CD4-positive, alpha-beta T cell (primary cell): ENCODE measurements at regions not wholly inside any gene's neighbourhood (a gene's known extent, or its start where the extent isn't known, plus 50 kb on each side); places are given as distances from the start of the nearest gene placed in this dataset.

ENCODE experiments used
- ATAC-seq: fragments of 200-7000 bp; cut with Tn5 transposase; one replicate; pipeline ENCODE4 v1.10.0; 2022; ENCODE audit warnings: mild to moderate bottlenecking; ENCODE audit not compliant: poor library complexity
- CTCF ChIA-PET: fragments of 350-600 bp; sonication (Branson Sonifier 250); formaldehyde crosslinking; loops from one replicate; lab custom pipeline; 2021; ENCODE audit warnings: antibody characterized with exemption, inconsistent platforms; lab: Charles Lee
- POLR2A ChIA-PET: fragments of 350-600 bp; sonication (Branson Sonifier 250); formaldehyde crosslinking; loops from one replicate; lab custom pipeline; 2021; ENCODE audit warnings: antibody characterized with exemption, inconsistent platforms; lab: Charles Lee
- DNase-seq, 14 experiments: peaks; one replicate each; pipeline ENCODE4 v3.0.0-alpha.2; 2013 to 2020; ENCODE audit warnings: mixed read lengths in 2 of 14
- H3K27ac ChIP-seq, 2 donors: one replicate each; pipeline versions ENCODE4 v1.5.1 to v1.7.0; 2013; ENCODE audit warnings: low read length in 2 of 2, low read depth in 1 of 2, mild to moderate bottlenecking in 1 of 2
- H3K27me3 ChIP-seq, 2 experiments: 1 replicate in 1 of 2; 2 replicates in 1 of 2; pipeline versions ENCODE4 v1.6.1 to v1.7.0; 2013; ENCODE audit warnings: low read length in 2 of 2, control low read depth in 1 of 2, mild to moderate bottlenecking in 1 of 2, moderate library complexity in 1 of 2; ENCODE audit not compliant: insufficient read depth in 2 of 2, control insufficient read depth in 1 of 2
- H3K36me3 ChIP-seq: one replicate; pipeline ENCODE4 v1.6.1; 2013; ENCODE audit warnings: low read length, control low read depth; ENCODE audit not compliant: insufficient read depth
- H3K4me1 ChIP-seq: one replicate; pipeline ENCODE4 v1.6.1; 2013; ENCODE audit warnings: low read length, control low read depth; ENCODE audit not compliant: insufficient read depth
- H3K4me3 ChIP-seq: one replicate; pipeline ENCODE4 v1.5.1; 2013; ENCODE audit warnings: mild to moderate bottlenecking, low read length, moderate library complexity
- H3K9me3 ChIP-seq, 2 experiments: 1 replicate in 1 of 2; 2 replicates in 1 of 2; pipeline versions ENCODE4 v1.6.1 to v1.7.0; 2013; ENCODE audit warnings: low read length in 2 of 2, mild to moderate bottlenecking in 2 of 2, control low read depth in 1 of 2, moderate library complexity in 1 of 2; ENCODE audit not compliant: control insufficient read depth in 1 of 2, insufficient read depth in 1 of 2
- H3K27ac Mint-ChIP-seq: one replicate; pipeline ENCODE4 v1.8.0; 2020; ENCODE audit warnings: mixed read lengths
- H3K27me3 Mint-ChIP-seq: one replicate; pipeline ENCODE4 v1.8.0; 2021; ENCODE audit warnings: mixed read lengths
- H3K36me3 Mint-ChIP-seq: one replicate; pipeline ENCODE4 v1.8.0; 2021; ENCODE audit warnings: low read depth, mixed read lengths
- H3K4me1 Mint-ChIP-seq: one replicate; pipeline ENCODE4 v1.8.0; 2021; ENCODE audit warnings: low read depth, mixed read lengths
- H3K4me3 Mint-ChIP-seq: one replicate; pipeline ENCODE4 v1.8.0; 2020; ENCODE audit warnings: mild to moderate bottlenecking, mixed read lengths
- H3K9me3 Mint-ChIP-seq: one replicate; pipeline ENCODE4 v1.8.0; 2020; ENCODE audit warnings: mixed read lengths
- intact Hi-C, 2 experiments: fragments of 100-400 bp; cut with DNase I in 1 of 2; cut with micrococcal nuclease in 1 of 2; formaldehyde crosslinking; loops; one replicate each; pipeline versions ENCODE4 v1.15.1 to v1.9.0; 2023 to 2025; cut with DNase I, micrococcal nuclease
- TF ChIP-seq, protein P1 (sequence below): fragments of 200-600 bp; IDR thresholded peaks from one replicate; pipeline ENCODE4 v1.8.0; 2022; ENCODE audit warnings: antibody characterized with exemption, mild to moderate bottlenecking

DNA sequence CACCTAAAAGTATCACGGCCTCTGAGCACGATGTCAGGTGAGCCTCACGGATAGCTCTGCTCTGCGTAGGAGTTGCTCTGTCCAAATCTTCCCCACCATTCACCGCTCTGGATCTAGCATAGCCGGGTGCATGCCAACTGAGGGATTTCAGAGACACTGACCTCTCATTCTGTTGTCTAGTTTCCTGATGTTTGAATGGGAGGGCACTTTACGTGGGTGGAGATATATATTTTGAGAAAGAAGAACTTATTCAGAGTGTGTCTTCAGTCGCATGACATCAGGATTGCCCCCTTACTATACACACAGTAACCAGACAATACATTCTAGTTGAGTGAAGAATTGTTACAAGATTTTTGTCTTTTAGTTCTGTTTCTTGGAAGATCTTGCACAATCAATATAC, 96.5 kb upstream of the CITED2 start:
- H3K4me3 ChIP-seq: no peak overlapping the region
- POLR2A ChIA-PET: no interaction called here
- ATAC-seq (no peak), DNase-seq (no peak)
- no peaks in the 10 kb centered on the region for H3K27me3 Mint-ChIP-seq
- no peaks in the 10 kb centered on the region for H3K27me3 ChIP-seq
- H3K4me1 ChIP-seq: peaks cover 4% of the 10 kb centered on the region
- H3K36me3 Mint-ChIP-seq: no peaks in the 10 kb centered on the region
- intact Hi-C loops: no loop called here
- H3K4me1 Mint-ChIP-seq: no peaks in the 10 kb centered on the region
- no peak overlapping the region for H3K27ac ChIP-seq
- TF ChIP-seq, protein P1, sequence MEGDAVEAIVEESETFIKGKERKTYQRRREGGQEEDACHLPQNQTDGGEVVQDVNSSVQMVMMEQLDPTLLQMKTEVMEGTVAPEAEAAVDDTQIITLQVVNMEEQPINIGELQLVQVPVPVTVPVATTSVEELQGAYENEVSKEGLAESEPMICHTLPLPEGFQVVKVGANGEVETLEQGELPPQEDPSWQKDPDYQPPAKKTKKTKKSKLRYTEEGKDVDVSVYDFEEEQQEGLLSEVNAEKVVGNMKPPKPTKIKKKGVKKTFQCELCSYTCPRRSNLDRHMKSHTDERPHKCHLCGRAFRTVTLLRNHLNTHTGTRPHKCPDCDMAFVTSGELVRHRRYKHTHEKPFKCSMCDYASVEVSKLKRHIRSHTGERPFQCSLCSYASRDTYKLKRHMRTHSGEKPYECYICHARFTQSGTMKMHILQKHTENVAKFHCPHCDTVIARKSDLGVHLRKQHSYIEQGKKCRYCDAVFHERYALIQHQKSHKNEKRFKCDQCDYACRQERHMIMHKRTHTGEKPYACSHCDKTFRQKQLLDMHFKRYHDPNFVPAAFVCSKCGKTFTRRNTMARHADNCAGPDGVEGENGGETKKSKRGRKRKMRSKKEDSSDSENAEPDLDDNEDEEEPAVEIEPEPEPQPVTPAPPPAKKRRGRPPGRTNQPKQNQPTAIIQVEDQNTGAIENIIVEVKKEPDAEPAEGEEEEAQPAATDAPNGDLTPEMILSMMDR: no peak
- CTCF ChIA-PET: no interaction called here
- H3K9me3 Mint-ChIP-seq: no peaks in the 10 kb centered on the region
- H3K27ac Mint-ChIP-seq: no peak overlapping the region
- H3K9me3 ChIP-seq: no peaks in the 10 kb centered on the region
- no peaks in the 10 kb centered on the region for H3K36me3 ChIP-seq
- H3K4me3 Mint-ChIP-seq: no peak overlapping the region

DNA sequence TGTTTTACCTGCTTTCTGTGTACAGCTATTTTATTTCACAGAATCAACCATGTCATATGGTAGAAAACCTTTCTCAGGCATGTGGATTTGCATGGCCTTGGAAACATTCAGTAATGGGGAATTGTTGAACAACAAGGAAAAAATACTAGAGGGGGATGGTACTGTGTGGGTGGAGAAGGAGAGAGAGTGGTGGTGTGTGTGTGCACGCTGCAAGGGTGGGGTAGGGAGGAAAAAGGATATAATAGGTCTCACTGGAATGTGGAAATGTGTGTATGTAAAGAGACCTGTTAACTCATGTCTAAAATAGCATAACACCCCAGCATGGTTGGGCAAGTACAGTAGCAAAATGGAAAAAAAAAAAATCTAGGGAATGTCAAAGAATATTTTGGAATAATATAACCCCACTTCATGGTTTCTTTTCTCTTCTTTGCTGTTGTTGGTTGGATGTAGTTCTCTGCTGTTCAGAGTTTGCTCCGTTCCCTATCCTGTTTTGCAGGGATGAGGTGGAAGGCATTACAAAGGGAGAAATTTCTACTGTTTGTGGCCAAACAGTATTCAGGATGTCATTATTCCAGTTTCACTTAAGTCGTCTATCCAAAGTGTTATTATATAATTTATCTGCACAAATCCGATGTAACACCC, 93.9 kb upstream of the CITED2 start:
- ChIA-PET POLR2A (no interaction called here), CTCF (no interaction called here)
- Histone ChIP-seq H3K36me3 (no peaks in the 10 kb centered on the region), H3K9me3 (no peaks in the 10 kb centered on the region), H3K4me3 (no peak overlapping the region), H3K27me3 (no peaks in the 10 kb centered on the region), H3K4me1 (peaks cover 1% of the 10 kb centered on the region), H3K27ac (no peak overlapping the region)
- H3K9me3 Mint-ChIP-seq: no peaks in the 10 kb centered on the region
- intact Hi-C loops: no loop called here
- H3K4me1 Mint-ChIP-seq: no peaks in the 10 kb centered on the region
- no peak overlapping the region for H3K27ac Mint-ChIP-seq
- H3K27me3 Mint-ChIP-seq: no peaks in the 10 kb centered on the region
- H3K36me3 Mint-ChIP-seq: no peaks in the 10 kb centered on the region
- DNase-seq: no peak
- TF ChIP-seq, protein P1: no peak
- H3K4me3 Mint-ChIP-seq: no peak overlapping the region
- ATAC-seq: no peak

DNA sequence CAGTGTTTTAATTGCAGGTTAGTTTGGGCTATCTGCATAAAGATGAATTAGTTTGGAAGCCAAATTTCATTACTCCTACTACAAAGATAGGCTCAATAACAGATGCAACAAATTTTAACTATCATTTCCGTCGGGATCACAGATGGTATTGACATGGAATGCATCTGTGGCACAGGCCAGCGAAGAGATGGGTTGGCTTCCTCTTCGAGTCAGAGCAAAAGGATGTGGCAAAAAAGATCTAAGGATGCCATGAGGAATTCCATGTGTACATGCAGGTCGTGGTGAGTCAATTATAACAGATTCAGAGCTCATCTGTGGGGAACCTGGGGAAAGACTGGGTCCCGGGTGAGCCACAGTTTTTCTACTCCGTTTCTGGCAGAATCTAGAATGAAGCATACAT, 83.0 kb upstream of the CITED2 start:
- H3K4me3 Mint-ChIP-seq: no peak overlapping the region
- Histone ChIP-seq H3K27me3 (no peaks in the 10 kb centered on the region), H3K4me3 (no peak overlapping the region), H3K36me3 (no peaks in the 10 kb centered on the region), H3K4me1 (no peaks in the 10 kb centered on the region), H3K9me3 (no peaks in the 10 kb centered on the region), H3K27ac (no peak overlapping the region)
- TF ChIP-seq, protein P1: no peak
- DNase-seq (no peak), ATAC-seq (no peak)
- H3K27me3 Mint-ChIP-seq: no peaks in the 10 kb centered on the region
- no peaks in the 10 kb centered on the region for H3K36me3 Mint-ChIP-seq
- no peak overlapping the region for H3K27ac Mint-ChIP-seq
- CTCF ChIA-PET: no interaction called here
- POLR2A ChIA-PET: no interaction called here
- no peaks in the 10 kb centered on the region for H3K4me1 Mint-ChIP-seq
- no peaks in the 10 kb centered on the region for H3K9me3 Mint-ChIP-seq
- intact Hi-C loops: no loop called here
